GM18873 (cell line): ENCODE measurements at regions not wholly inside any gene's neighbourhood (a gene's known extent, or its start where the extent isn't known, plus 50 kb on each side); places are given as distances from the start of the nearest gene placed in this dataset.
"Not testable (repeated sequence)": the region's sequence is repeated elsewhere in the genome, so short reads cannot be mapped to it uniquely, and the experiment has no call there.

ENCODE experiments used
- ATAC-seq: cut with Tn5 transposase; IDR thresholded peaks from one replicate; pipeline ENCODE4 v1.9.1; 2021; ENCODE audit warnings: mild to moderate bottlenecking, moderate library complexity, moderate number of reproducible peaks; ENCODE audit not compliant: unreplicated experiment, low FRiP score

GRCh38 chr6:130603391-130603790 lies 223.8 kb upstream of the SMLR1 start:
- ATAC-seq: no peak

- no peak for ATAC-seq
Measured at GRCh38 chr6:130604841-130605399, 222.3 kb upstream of the SMLR1 start.

- no peak for ATAC-seq
Measured at GRCh38 chr6:130610303-130610702, 216.9 kb upstream of the SMLR1 start.

GRCh38 chr6:130611366-130611765 lies 215.8 kb upstream of the SMLR1 start:
- no peak for ATAC-seq

- no peak for ATAC-seq
Measured at GRCh38 chr6:130613176-130613575, 214.0 kb upstream of the SMLR1 start.

- no peak for ATAC-seq
Measured at GRCh38 chr6:130615816-130616215, 211.4 kb upstream of the SMLR1 start.

- no peak for ATAC-seq
Measured at GRCh38 chr6:130617658-130618057, 209.5 kb upstream of the SMLR1 start.

- not testable (repeated sequence) for ATAC-seq
Measured at GRCh38 chr6:130618806-130619205, 208.4 kb upstream of the SMLR1 start.

- no peak for ATAC-seq
Measured at GRCh38 chr6:130620338-130620781, 206.8 kb upstream of the SMLR1 start.

GRCh38 chr6:130622142-130622541 lies 205.1 kb upstream of the SMLR1 start:
- no peak for ATAC-seq

GRCh38 chr6:130624046-130624445 lies 203.2 kb upstream of the SMLR1 start:
- no peak for ATAC-seq

GRCh38 chr6:130625825-130626527 lies 201.2 kb upstream of the SMLR1 start:
- peak; percentile 79 for ATAC-seq

GRCh38 chr6:130628862-130629261 lies 198.3 kb upstream of the SMLR1 start:
- no peak for ATAC-seq

- no peak for ATAC-seq
Measured at GRCh38 chr6:130629640-130630039, 197.6 kb upstream of the SMLR1 start.

- ATAC-seq: no peak
Measured at GRCh38 chr6:130632277-130632676, 194.9 kb upstream of the SMLR1 start.

GRCh38 chr6:130632897-130633296 lies 194.3 kb upstream of the SMLR1 start:
- ATAC-seq: no peak

- no peak for ATAC-seq
Measured at GRCh38 chr6:130643361-130643760, 183.8 kb upstream of the SMLR1 start.

GRCh38 chr6:130644175-130644574 lies 183.0 kb upstream of the SMLR1 start:
- ATAC-seq: no peak

GRCh38 chr6:130644769-130645168 lies 182.4 kb upstream of the SMLR1 start:
- ATAC-seq: not testable (repeated sequence)

GRCh38 chr6:130647246-130647645 lies 180.0 kb upstream of the SMLR1 start:
- ATAC-seq: no peak

GRCh38 chr6:130655586-130655985 lies 171.6 kb upstream of the SMLR1 start:
- ATAC-seq: no peak

GRCh38 chr6:130661077-130661476 lies 166.1 kb upstream of the SMLR1 start:
- no peak for ATAC-seq
